ENCODE measurements at regions not wholly inside any gene's neighbourhood (a gene's known extent, or its start where the extent isn't known, plus 50 kb on each side); places are given as distances from the start of the nearest gene placed in this dataset.

DNA sequence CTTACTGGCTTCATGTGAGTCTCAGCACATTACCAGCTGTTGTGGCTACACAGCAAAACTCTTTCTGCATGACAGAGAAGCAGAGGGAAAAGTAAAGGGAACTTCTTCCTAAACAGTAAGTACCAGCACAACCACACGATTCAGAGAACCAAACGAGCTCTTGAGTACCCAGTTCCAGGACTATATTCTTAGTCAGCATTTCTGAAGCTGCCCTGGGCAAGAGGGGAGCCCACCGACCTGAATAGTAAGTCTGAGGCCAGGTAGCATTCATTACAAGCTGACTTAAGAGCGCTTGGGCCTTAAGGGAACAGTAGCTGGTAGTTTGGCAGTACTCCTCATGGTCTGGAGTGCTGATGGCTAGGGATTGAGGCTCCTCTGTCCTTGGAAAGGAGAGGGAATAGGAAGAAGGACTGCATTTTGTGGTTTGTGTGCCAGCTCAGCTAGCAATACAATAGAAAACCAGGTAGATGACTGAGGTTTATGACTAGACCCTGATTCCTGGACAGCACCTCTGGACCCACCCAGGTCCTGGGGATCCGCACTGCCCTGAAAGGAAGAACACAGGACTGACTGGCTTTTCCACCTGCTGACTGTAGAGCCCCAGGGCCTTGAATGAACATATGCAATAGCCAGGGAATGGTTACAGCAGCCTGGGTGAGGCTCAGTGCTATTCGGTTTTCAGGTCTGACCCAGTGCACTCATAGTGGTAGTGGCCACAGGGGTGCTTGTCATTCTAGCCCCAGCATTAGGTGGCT is 396.8 kb upstream of the PRMT6 start:
- DNase-seq (ENCODE audit: low read depth in 2 of 2) = no peak

DNA sequence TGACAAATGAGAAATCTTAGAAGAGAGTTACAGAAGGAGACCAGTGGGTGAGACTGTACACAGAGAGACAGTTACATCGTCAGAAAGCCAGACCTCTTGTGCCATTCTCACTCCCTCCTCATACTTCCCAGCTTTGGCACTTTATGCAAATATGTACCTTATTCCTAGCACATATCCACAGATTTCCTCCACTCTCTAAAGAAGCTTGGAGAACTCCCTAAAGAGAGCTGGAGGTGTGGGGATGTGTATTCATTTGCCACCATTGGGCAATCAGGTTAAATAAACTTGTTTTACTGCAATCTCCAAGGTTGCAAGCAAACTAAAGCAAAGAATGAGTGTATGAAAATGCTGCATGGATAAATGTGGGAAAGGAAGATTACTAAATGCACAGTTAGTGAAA is 380.9 kb upstream of the PRMT6 start:
- DNase-seq (ENCODE audit: low read depth in 2 of 2) = no peak

DNA sequence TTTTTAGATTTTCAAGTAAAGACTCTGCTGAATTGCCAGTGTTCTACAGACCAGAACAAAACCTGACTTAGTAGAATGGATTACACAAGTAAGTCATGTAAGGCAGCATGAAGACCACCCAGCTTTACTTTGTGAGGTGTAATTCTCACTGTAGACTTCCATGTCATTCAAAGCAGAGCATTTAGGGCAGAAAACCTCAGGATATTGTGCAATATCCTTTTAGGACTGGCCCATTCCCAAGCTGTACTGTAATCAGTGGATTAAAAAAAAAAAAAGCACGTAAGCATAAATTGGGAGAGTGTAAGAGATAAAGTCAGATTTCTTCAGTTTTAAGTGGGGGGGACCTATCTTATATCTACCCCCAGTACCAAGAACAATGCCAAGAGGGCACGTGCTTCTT is 380.5 kb upstream of the PRMT6 start:
- no peak for DNase-seq (ENCODE audit: low read depth in 2 of 2)

DNA sequence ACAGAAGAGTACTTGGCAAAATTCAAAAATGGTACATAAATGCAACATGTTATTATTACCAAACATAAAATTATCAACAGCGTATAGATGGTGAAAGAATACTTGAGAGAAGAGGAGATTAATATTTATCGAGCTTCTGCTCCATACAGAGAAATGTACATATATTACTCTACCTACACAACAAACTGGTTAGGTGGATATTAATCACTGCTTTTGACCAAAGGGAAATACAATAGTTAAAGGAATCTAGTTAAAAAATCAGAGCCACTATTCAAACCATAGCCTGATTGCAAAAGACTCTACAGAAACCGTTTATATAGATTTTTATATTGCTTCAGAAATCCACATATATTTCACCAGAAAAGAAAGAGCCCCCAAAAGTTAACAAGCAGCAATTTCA is 379.3 kb upstream of the PRMT6 start:
- no peak for DNase-seq (ENCODE audit: low read depth in 2 of 2)

DNA sequence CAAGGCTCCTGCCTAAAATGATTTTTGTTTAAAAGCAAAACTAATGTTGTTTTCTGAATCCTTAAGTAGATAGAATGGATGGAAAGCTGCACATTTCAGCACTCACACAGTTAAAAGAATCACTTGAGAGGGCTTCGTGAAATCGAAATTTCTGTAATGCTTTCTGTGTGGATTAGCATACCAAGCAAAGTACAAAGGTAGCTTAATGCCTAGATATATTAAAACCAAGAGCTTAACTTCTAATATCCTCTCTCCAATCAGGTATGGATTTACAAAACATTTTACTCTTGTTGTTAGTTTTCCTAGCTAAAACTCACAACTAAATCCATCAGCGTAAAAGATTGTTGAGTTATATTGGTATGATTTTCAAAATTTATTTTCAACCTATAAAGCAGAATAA is 378.8 kb upstream of the PRMT6 start:
- DNase-seq (ENCODE audit: low read depth in 2 of 2) = no peak

DNA sequence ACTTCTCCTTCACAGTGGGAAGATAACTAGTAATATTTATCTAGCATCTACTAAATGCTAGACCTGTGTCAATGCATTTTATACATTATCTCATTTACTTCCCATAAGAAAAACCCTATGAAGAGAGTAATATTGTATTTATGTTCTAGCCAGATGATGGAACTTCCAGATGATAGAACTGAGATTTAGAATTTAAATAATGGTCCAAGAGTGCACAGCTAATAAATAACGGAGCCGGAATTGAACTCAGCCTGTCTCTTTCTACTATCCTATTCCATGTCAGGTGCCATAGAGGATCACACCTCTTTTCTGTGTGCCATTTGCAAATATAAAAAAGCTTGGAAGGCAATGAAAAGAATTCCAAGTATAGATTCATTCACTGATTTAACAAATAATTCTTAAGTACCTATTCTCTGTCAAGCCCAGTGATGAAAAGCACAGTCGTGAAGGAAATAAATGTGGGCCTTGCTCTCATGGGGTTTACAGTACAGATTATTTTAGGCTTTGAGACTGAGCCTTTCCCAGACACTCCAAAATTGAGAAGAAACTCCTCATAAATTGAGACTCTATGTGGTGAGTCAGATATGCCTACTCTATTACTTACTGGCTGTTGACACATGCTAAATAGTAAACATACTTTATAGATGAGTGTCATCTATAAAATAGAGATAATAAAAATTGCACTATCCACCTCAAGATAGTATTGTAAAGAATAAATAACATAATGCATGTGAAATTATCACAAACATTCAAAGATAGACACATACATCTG is 378.0 kb upstream of the PRMT6 start:
- no peak for DNase-seq (ENCODE audit: low read depth in 2 of 2)

DNA sequence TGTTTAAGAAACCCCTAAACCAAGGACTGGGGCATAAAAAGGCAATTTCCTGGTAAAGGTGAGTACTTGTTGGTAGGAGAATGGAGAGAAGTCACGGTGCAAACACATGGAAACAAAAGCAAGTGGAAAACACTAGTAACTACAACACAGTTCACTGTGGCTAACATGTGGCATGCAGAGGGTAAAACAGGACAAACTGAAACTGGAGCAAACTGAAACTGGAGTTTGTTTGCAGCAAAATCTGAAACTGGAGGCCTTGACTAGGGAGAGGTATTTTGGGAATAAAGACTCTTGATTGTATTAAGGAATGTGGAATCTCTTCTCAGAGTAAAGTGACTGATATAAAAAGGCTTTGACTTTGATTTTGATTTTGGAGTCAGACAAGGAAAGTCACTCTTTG is 376.3 kb upstream of the PRMT6 start:
- DNase-seq (ENCODE audit: low read depth in 2 of 2) = no peak

DNA sequence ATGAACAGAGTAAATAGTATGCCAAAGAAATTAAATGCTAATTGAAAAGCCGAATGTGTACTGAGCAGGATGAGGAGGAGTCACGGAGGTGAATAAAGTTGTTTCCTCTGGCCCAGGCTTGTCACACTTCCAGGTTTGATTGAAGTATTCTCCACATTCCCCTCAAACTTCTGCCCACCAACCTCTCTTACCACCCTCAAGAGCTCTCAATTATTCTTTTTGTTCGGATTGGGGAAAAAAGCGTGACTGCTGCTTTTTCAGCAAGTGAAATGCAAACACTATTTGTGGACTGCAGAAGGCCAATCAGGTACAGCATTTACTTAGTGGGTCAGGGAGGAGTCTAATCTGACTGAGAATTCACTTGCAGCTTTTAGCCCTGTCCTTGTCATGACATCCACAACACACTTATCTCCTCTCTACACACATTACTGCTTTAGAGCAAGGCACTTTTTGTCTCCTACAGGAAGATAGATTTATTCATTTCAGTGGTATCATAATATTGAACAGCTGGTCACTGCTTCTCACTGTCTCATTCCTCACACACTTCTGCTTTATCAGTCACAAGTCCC is 375.6 kb upstream of the PRMT6 start:
- no peak for DNase-seq (ENCODE audit: low read depth in 2 of 2)

DNA sequence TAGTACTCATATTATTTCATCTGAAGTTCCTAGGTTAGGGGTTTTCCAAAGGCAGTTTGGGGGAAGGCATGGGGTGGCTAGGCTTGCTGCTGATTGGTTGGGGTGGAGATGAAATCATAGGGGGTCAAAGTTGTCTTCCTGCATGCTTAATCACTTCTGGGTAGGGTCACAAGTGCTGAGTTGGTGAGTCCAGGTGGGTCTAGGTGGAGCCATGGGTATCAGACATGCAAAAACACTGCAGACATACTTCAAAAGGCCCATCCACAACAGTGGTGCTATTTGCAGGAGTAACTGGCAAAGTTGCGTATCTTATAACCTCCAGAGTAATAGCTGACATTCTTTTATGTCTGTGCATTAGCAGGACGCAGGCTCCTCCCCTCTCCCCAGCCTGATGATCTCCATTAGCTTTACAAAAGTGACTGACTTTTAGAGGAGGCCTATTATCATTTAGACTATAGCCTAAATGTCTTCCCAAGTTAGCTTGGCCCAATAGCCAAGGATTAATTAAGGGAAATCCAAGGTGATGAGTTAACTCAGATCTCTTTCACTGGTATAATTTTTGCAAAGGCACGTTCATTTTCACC is 374.4 kb upstream of the PRMT6 start:
- no peak for DNase-seq (ENCODE audit: low read depth in 2 of 2)

DNA sequence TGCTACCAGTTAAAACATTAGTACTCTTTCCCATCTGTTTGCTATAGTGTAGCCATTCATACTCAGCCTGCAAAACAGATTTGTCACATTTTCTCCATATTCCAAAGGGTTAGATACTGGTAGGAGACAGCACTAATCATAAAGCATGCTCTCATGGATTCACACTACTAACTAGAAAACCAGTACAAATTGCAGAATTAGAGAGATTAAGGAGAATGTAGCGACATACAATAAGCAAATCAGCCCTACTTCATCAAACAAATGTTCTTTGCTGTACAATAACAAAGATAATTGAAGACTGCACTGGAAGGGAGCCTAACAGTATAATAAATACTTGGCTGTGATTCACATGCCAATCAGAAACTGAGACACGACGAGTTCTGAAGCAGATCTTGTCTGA is 368.0 kb upstream of the PRMT6 start:
- no peak for DNase-seq (ENCODE audit: low read depth in 2 of 2)

DNA sequence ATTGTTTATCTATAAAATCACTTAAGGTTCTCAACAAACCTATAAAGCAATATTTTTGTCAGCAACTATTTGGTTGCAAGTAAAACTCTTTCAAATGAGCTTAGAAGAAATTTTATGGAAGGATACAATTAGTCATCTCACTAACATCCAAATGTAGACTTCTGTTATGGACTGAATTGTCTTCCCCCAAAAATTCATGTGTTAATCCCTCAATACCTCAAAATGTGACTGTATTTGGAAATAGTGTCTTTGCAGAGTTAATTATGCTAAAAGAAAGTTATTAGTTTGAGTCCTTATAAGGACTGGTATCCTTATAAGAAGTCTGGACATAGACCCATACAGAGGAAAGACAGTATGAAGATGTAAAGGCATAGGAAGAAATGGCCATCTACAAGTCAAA is 357.8 kb upstream of the PRMT6 start:
- DNase-seq (ENCODE audit: low read depth in 2 of 2) = no peak

DNA sequence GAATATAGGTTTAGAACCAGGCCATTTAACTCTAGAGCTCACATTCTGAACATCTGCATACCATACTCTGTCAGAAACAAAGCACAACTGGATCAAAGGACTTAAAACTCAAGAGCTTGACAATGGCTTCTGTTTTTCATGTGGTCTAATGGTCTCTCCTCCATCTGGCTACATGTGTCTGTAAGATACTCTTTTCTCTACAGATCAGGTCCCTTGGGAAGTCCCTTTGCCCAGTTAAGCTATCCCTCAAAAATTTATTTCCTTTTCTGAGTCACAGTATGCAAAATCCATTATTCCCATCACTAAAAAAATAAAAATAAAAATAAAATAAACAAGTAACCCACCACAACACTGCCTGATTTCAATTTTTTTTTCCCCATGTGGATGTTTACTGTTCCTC is 357.0 kb upstream of the PRMT6 start:
- DNase-seq (ENCODE audit: low read depth in 2 of 2) = no peak

DNA sequence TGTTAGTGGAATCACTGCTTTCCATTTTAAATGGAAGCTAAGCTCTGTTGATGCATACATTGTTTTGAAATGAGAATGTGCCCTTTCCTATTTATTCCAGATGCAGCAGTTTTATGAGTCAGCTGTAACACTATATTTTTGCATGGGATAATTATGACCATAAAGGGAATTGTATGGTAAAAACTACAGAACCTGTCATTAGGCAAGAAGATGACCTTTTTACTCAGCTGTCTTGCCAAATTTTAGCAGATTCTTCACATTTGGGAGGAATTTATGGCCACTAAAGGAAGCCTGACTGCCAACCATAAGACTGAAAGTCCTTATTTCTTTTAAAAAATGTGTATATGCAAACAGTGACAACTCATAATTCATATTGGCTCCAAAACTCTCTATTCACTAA is 356.3 kb upstream of the PRMT6 start:
- no peak for DNase-seq (ENCODE audit: low read depth in 2 of 2)

DNA sequence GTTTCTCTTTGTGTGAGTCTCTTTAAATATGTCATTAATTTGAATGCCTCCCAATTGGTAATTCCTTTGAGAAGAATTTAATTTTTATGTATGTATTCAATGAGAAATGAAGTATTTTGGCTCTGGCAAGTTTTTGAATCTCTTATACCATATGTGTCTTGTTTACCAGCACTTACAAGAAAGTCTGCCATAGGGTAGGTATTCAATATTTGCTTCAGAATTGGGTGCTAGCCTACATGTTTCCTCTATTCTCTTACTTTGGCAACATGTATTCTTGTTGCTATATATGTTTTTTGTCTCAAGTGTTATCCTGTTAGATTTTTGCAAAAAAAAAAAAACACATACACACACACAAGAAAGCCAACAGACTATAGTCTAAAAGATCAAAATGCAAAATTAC is 350.5 kb upstream of the PRMT6 start:
- DNase-seq (ENCODE audit: low read depth in 2 of 2) = no peak

DNA sequence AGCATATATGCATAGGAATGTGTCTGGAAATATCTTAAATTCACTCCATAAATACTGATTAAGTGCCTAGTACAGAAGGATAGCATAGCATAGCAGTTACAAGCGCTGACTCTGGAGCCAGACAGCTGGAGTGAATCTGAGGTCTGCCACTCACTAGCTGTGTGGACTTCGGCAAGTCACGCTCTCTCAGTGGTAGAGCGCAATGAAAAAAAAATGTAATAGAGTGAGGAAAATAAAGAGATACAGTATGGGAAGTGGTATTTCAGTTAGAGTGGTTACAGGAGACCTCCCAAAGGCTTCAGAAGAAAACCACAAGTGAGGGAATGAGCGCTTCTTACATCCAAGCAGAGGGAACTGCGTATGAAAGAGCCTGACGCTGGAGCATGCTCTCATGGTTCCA is 338.9 kb upstream of the PRMT6 start:
- no peak for DNase-seq (ENCODE audit: low read depth in 2 of 2)

DNA sequence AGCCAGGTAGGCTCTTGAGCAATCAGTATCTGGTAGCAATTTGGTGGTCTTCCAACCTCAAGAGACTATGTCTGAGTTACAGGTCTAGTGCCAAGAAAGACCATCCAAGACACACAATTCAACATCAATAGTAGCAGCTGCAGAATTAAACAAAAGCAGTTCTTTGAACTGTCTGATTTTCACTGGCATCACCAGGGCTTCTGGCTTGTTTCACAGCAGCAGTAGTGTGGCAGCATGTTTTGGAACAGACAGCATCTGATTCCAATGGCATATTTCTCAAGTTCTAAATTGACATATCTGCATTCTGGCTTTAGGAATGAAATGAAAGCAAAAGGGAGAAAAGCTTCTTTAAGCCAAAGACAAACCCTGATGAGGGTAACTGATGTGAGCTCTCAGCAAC is 334.7 kb upstream of the PRMT6 start:
- DNase-seq (ENCODE audit: low read depth in 2 of 2) = no peak

DNA sequence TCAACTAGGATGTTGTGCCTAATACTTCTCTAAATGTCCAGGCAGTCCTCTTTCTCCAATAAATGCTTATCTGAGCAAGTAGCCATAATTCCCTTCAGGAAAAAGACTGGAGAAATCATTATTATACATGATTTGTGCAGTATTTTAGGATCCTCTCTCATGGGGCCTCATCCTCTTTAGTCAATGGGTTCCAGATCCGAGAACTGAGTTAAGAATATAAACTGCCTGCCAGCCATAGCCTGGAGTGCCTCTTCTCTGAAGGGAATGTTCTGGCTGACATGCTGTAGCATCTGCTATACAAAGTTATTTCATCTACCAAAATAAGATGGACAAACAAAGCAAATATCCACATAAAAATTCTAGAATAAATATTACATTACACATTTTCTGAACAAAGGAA is 334.0 kb upstream of the PRMT6 start:
- no peak for DNase-seq (ENCODE audit: low read depth in 2 of 2)

DNA sequence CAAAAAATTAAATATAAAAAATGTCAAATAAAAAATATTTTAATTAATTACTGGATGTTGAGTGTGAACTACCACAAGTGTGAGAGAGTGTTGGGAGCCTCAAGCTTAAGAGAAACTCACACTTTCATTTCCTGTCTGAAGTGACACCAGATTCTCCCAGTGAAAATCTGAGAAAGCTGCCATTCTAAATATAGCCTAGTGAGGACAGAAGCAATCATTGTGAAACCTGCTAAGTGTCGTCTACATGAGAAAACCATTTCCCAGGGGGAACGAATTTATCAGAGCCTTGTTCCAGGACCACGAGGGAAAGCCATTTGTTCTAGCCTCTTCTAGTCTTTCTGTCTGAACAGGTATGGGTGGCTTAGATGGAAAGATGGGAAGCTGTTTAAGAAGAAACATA is 329.3 kb upstream of the PRMT6 start:
- no peak for DNase-seq (ENCODE audit: low read depth in 2 of 2)

DNA sequence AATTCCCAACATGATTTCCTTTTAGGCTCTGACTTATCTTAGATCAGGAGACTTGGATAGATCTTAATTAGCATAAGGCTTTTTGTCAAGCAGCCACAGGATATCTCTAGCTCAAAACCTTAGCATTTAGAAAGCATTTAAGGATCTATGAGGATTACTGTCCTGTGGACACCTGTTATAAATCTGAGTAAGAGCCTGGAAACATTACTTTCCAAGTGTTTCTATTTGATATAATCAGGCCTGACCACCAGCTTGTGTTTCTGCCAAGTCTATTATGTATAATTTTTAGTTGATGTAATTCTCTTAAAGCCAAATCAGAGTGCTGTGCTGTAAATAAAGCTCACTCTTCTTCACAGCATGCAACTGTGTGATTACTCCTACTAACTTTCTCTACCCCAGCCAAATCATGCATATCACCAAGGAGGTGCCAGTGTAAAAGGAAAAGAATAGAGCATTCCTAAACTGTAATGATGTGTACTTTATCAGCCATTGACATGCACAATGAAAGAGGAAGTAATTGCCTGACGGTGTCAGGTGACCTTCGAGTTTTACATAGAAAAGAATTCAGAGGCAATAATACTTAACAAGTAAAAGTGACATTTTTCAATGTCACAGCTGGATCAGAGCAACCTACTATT is 309.9 kb upstream of the PRMT6 start:
- no peak for DNase-seq (ENCODE audit: low read depth in 2 of 2)

DNA sequence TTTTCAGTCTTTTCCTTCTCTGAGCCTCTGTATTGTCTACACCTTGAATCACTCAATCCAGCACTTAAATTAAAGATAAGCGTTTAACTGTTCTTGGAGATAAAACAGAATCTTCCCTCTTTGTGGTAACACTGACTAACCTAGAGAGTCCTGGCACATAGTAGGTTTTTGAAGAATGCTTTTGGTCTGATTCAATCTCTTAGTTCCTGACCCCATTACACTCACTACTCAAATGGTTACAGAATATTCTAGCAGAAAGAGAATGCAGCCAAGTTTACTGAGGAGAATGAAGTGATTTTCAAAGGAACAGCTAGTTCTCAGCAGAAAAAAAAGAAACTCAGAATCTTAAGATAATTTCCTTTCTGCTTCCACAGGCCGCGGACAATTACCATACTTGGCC is 309.2 kb upstream of the PRMT6 start:
- no peak for DNase-seq (ENCODE audit: low read depth in 2 of 2)

DNA sequence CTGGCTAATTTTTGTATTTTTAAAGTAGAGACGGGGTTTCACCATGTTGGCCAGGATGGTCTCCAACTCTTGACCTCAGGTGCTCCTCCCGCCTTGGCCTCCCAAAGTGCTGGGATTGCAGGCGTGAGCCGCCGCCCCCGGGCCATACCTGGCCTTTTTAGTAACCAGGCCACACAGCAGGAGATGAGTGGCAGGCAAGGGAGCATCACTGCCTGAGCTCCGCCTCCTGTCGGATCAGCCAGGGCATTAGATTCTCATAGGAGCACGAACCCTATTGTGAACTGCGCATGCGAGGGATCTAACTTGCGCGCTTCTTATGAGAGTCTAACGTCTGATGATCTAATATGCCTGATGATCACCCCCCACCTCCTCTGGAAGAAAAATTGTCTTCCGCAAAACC is 308.7 kb upstream of the PRMT6 start:
- DNase-seq (ENCODE audit: low read depth in 2 of 2) = no peak

DNA sequence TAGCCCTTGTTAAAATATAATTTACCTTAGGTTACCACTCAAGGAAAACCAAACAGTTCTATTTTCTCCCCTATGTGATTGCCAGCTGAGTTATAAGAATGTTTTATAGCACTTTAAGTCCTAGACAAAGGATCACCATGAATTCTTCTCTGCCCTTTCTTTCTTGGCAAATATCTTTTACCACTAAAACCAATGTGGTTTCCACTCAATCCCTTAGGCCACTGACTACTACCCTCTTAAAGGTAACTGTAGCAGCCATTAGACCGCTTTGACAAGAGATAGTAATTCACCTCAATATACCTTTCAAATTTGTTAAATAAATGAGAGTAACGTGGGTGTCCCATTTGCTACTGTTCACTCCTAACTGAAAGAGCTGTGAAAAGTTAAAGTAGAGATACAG is 307.9 kb upstream of the PRMT6 start:
- no peak for DNase-seq (ENCODE audit: low read depth in 2 of 2)

All from stimulated activated CD4-positive, alpha-beta T cell treated with anti-CD3 and anti-CD28 coated beads, Interleukin-4, amount 100 ng/mL, for 48 hours (primary cell).